Activated CD4-positive, CD25-positive, alpha-beta regulatory T cell treated with anti-CD3 and anti-CD28 coated beads, Interleukin-2, amount 50 U/mL, for 16 hours (primary cell): ENCODE measurements at regions not wholly inside any gene's neighbourhood (a gene's known extent, or its start where the extent isn't known, plus 50 kb on each side); places are given as distances from the start of the nearest gene placed in this dataset.
A peak's percentile ranks its signal among the peaks of the same experiment; 100 is the strongest.
"Not testable (repeated sequence)": the region's sequence is repeated elsewhere in the genome, so short reads cannot be mapped to it uniquely, and the experiment has no call there.

Source experiments
- DNase-seq: peaks from one replicate; pipeline ENCODE4 v3.0.0-alpha.2; 2020; ENCODE audit warnings: low read depth, low spot score

- no peak for DNase-seq
Observed at GRCh38 chr20:33908336-33908735, 85.4 kb upstream of the RALY start.

GRCh38 chr20:33908868-33909267 is 84.8 kb upstream of the RALY start:
- no peak for DNase-seq

- no peak for DNase-seq
Observed at GRCh38 chr20:33909331-33909921, 84.3 kb upstream of the RALY start.

- DNase-seq: no peak
Observed at GRCh38 chr20:33910056-33910455, 83.7 kb upstream of the RALY start.

DNA sequence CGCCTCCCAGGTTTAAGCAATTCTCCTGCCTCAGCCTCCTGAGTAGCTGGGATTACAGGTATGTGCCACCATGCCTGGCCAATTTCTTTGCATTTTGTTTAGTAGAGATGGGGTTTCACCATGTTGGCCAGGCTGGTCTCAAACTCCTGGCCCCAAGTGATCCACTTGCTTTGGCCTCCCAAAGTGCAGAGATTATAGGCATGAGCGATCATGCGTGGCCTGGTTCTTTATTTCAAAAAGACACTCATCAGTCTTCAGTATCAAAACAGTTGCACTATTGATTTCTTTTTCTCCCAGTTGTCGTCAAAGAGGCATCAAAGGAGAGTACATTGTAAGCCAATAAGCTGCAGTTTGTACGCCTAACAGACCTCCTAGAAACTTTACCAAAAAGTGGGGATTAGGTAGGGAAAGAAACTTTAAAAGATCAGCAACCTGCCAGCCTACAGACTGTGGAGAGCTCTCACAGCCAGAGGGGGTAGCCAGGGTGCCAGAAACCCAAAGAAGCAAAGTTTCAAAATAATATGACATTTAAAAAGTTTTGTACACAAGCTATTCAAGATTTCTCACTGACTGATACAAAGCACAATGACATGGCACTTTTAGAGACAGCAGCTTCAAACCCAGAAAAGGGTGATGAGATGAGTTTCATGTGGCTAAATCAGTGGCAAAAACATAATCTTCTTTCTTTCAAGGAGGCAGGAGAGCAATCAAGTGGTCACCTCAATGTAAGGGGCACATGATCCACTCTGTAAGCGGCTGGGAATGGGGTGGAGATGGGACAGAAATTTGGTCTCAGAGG is 83.0 kb upstream of the RALY start:
- no peak for DNase-seq

- peak; percentile 8 for DNase-seq
Observed at GRCh38 chr20:33914919-33915318, 78.8 kb upstream of the RALY start.

GRCh38 chr20:33915726-33916331 is 77.9 kb upstream of the RALY start:
- DNase-seq: no peak

- no peak for DNase-seq
Observed at GRCh38 chr20:33916768-33917167, 76.9 kb upstream of the RALY start.

GRCh38 chr20:33917831-33918525 is 75.7 kb upstream of the RALY start:
- no peak for DNase-seq

GRCh38 chr20:33918662-33919061 is 75.0 kb upstream of the RALY start:
- no peak for DNase-seq

- no peak for DNase-seq
Observed at GRCh38 chr20:33919653-33920052, 74.1 kb upstream of the RALY start.

- DNase-seq: no peak
Observed at GRCh38 chr20:33922224-33922623, 71.5 kb upstream of the RALY start.

DNA sequence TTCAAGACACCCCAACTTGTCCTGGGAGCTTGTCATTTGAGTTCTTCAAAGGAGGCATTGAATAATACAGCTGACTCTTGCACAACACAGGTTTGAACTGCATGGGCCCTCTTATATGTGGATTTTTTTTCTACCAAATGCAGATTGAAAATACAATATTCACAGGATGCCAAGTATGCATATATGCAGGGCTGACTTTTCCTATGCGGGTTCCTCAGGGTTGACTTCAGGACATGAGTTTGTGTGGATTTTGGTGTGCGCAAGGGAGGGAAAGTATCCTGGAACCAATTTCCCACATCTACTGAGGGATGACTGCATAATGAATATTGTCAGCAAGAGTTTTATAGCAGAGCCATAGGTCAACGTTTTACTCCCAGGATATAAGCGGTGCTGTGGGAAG is 70.0 kb upstream of the RALY start:
- DNase-seq: no peak

DNA sequence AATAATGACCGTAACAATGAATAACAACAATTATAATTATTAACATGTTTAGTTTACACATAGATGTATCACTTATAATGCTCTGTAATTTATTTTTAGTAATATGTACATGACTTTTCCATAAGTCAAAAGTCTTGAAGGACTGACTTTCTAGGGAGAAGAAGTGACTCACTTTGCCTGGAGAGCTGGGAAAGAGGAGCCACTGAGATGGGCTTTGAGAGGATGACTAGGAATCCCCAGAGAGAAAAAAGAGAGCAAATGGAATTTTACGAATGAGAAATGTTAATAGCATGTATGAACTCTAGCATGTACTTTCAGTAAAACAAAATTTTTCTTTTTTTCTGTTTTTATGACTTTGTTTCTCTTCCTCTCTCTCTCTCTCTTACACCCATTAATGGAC is 67.8 kb upstream of the RALY start:
- DNase-seq: no peak

DNA sequence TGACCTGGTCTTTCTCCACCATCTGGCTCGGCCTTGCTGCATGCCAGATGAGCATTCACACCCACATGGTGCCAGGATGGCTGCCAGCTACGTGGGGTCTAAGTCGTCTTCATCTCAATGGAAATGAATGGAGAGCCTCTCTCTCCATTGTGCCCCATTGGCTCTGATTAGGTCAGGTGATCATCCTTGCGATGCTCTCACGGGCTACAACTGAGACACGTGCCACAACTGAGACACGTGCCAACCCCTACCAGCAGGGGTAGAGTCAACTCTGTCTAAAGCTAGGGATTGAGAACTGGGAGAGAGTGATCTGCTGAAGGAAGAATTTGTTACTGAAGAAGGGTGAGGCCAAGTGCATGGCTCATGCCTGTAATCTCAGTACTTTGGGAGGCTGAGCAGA is 67.3 kb upstream of the RALY start:
- DNase-seq: no peak

- no peak for DNase-seq
Observed at GRCh38 chr20:33927724-33928123, 66.0 kb upstream of the RALY start.

DNA sequence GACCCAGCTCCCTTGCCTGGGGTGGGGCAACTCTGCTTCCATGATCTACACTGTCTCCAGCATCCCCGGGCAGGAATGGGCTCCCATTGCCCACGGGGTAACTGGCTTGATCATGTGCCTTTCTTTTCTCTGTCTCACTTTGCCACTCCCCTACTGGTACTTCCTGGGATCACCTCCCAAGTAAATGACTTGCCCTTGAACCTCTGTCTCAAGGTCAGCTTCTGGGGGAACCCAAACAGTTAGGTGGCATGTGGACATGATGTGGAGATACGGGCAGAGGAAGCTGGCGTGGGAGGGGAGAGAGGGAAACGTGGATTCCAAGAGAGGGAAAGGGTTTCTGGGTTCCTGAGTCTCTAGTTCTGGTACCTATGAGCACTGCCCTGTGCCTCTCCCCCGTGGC is 63.8 kb upstream of the RALY start:
- no peak for DNase-seq

- no peak for DNase-seq
Observed at GRCh38 chr20:33933469-33933909, 60.2 kb upstream of the RALY start.

GRCh38 chr20:33936656-33937055 is 57.1 kb upstream of the RALY start:
- DNase-seq: no peak

GRCh38 chr20:33939031-33939430 is 54.7 kb upstream of the RALY start:
- DNase-seq: not testable (repeated sequence)

DNA sequence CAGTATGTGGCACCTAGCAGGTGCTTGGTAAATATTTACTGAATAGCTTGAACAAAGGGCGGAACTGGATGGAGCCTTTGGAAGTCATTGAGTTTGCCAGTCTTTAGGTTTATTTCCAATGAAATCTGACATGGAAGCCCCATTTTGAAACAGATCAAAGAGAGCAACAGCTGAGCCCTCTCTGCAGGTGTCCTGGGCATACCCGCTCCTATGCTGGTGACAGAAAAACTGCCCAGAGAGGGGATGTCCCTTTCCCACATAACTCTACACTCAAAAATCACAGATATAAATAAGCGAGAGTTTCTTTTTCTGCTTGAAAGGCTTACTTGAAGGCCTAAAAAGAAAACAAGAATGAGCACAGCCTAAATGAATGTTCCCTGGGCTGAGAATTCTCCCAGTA is 53.0 kb upstream of the RALY start:
- DNase-seq: no peak
